Sigmoid colon (tissue), 6 donors: ENCODE measurements at regions not wholly inside any gene's neighbourhood (a gene's known extent, or its start where the extent isn't known, plus 50 kb on each side); places are given as distances from the start of the nearest gene placed in this dataset.

ENCODE experiments used
- DNase-seq: peaks from one replicate; pipeline ENCODE4 v3.0.0-alpha.2; 2019
- H3K27ac ChIP-seq, 4 donors: fragments of 200-600 bp; sonication (generic); one replicate each; pipeline ENCODE4 v1.5.1; 2016 to 2019; ENCODE audit warnings: mild to moderate bottlenecking in 1 of 4
- H3K27me3 ChIP-seq, 3 donors: fragments of 200-600 bp; sonication (generic); one replicate each; pipeline ENCODE4 v1.5.1; 2019; ENCODE audit warnings: mild to moderate bottlenecking in 1 of 3
- H3K36me3 ChIP-seq, 4 donors: fragments of 200-600 bp; sonication (generic); one replicate each; pipeline ENCODE4 v1.5.1; 2016 to 2019
- H3K4me1 ChIP-seq, 4 donors: fragments of 200-600 bp; sonication (generic); one replicate each; pipeline ENCODE4 v1.5.1; 2017 to 2019
- H3K4me3 ChIP-seq, 4 donors: fragments of 200-600 bp; sonication (generic); one replicate each; pipeline ENCODE4 v1.5.1; 2017 to 2019; ENCODE audit warnings: mild to moderate bottlenecking in 2 of 4, moderate library complexity in 1 of 4
- H3K9me3 ChIP-seq, 4 donors: fragments of 200-600 bp in 3 of 4; sonication (generic) in 3 of 4; one replicate each; pipeline versions ENCODE4 v1.5.1 to v1.6.1; 2013 to 2019
- CTCF ChIP-seq, 4 experiments: fragments of 450-650 bp in 3 of 4; fragments of 200-600 bp in 1 of 4; IDR thresholded peaks; one replicate each; pipeline ENCODE4 v1.5.1; 2016 to 2019; ENCODE audit warnings: antibody characterized with exemption in 4 of 4, mild to moderate bottlenecking in 3 of 4, moderate library complexity in 2 of 4
- EP300 ChIP-seq, 4 donors: sonication (generic); formaldehyde crosslinking; IDR thresholded peaks; one replicate each; pipeline ENCODE4 v1.6.1; 2017; ENCODE audit warnings: antibody characterized with exemption in 4 of 4
- POLR2A ChIP-seq, 2 donors: fragments of 450-650 bp; IDR thresholded peaks; one replicate each; pipeline ENCODE4 v1.6.1; 2016; ENCODE audit warnings: antibody characterized with exemption in 2 of 2, mild to moderate bottlenecking in 2 of 2, moderate library complexity in 2 of 2
- POLR2AphosphoS5 ChIP-seq, 4 donors: sonication (generic); formaldehyde crosslinking; IDR thresholded peaks; one replicate each; pipeline ENCODE4 v1.6.1; 2017; ENCODE audit warnings: antibody characterized with exemption in 4 of 4
- whole genome bisulfite sequencing, 2 donors: extraction: QIAGEN DNeasy Blood & Tissue Kit; methylation state at CpG; one replicate each; pipeline ENCODE4 v1.1.7; 2013; 5-methylcytosine and 5-hydroxymethylcytosine counted together
- intact Hi-C: fragments of 100-400 bp; cut with DNase I; formaldehyde crosslinking; loops from one replicate; pipeline ENCODE4 v1.15.1; 2023
- donor health status: healthy with polysubstance abuse.
- donor health status: healthy.

GRCh38 chr4:79088946-79089691 is 149.9 kb upstream of the PAQR3 start:
- no peak overlapping the region for H3K4me3 ChIP-seq
- TF ChIP-seq POLR2A (IDR thresholded peaks at IDR 0.05) (no peak), CTCF (IDR thresholded peaks at IDR 0.05) (no peak), POLR2AphosphoS5 (IDR thresholded peaks at IDR 0.05) (no peak), EP300 (IDR thresholded peaks at IDR 0.05) (no peak)
- H3K9me3 ChIP-seq: no peaks in the 10 kb centered on the region
- H3K36me3 ChIP-seq: no peaks in the 10 kb centered on the region
- DNase-seq: no peak
- intact Hi-C loops: loop anchor here (10.0 kb wide), 1 partner anchor 376 kb away; no protein-coding TSS in a partner anchor
- peaks cover 0 to 12% (median 3%) of the 10 kb centered on the region in 4 donors for H3K4me1 ChIP-seq
- H3K27ac ChIP-seq: no peak overlapping the region
- H3K27me3 ChIP-seq: no peaks in the 10 kb centered on the region

GRCh38 chr4:79087071-79087470 is 147.8 kb upstream of the PAQR3 start:
- no peaks in the 10 kb centered on the region for H3K27me3 ChIP-seq
- no peaks in the 10 kb centered on the region for H3K36me3 ChIP-seq
- TF ChIP-seq POLR2A (IDR thresholded peaks at IDR 0.05): no peak
- TF ChIP-seq CTCF (IDR thresholded peaks at IDR 0.05): no peak
- no peak for TF ChIP-seq POLR2AphosphoS5 (IDR thresholded peaks at IDR 0.05)
- TF ChIP-seq EP300 (IDR thresholded peaks at IDR 0.05): no peak
- H3K27ac ChIP-seq: no peak overlapping the region
- peaks cover 0 to 30% (median 9%) of the 10 kb centered on the region in 4 donors for H3K4me1 ChIP-seq
- no peak for DNase-seq
- WGBS, 2 donors: 76 to 89% methylated on average over 3 of the region's 3 CpGs
- H3K9me3 ChIP-seq: peaks cover 0 to 3% (median 0%) of the 10 kb centered on the region in 4 donors
- H3K4me3 ChIP-seq: no peak overlapping the region
- intact Hi-C loops: loop anchor here (10.0 kb wide), 1 partner anchor 378 kb away; no protein-coding TSS in a partner anchor

DNA sequence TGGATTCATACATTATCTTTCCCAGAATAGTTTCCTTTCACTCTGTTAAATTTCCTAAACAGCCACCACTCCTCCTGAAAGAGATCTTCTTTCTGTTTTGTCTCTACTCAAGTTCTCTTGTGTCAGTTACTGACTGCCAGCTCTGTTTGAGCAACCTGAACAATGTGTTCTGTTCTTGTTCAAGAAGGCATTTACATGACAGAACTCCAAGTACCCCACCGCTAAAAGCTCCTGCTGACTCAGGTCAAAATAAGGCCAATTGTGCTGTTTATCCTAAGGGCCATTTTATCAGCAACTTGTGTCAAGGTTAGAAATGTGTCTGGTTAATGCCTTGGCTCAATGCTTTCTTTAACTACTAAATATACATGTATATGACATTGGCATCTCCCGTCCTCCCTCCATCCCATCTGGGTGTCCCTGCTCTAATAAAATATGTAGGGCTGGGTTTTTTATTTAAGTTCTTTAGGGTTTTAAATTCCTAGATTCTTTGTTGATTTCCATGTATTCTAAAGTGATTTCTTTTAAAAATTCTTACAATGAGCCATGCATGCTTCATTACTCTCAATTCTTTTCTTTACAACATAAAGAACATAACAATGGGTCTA is 144.3 kb upstream of the PAQR3 start:
- 66 to 72% methylated on average over 2 of the region's 2 CpGs for WGBS, 2 donors
- peaks cover 0 to 5% (median 0%) of the 10 kb centered on the region in 4 donors for H3K9me3 ChIP-seq
- H3K27me3 ChIP-seq: no peaks in the 10 kb centered on the region
- H3K4me1 ChIP-seq: peaks cover 0 to 30% (median 9%) of the 10 kb centered on the region in 4 donors
- H3K27ac ChIP-seq: peak overlapping the region; percentile 69 to 81 (median 77)
- peak overlapping the region in 3 of 4 donors; percentile 20 to 24 (median 22) for H3K4me3 ChIP-seq
- DNase-seq: peak; percentile 84
- intact Hi-C loops: loop anchor here (2.0 to 10.0 kb wide), 3 partner anchors 29 to 954 kb away; no protein-coding TSS in a partner anchor
- H3K36me3 ChIP-seq: no peaks in the 10 kb centered on the region
- TF ChIP-seq CTCF (IDR thresholded peaks at IDR 0.05) (no peak), EP300 (IDR thresholded peaks at IDR 0.05) (peak; percentile 95 to 99 (median 98)), POLR2AphosphoS5 (IDR thresholded peaks at IDR 0.05) (peak; percentile 97 to 99 (median 99)), POLR2A (IDR thresholded peaks at IDR 0.05) (no peak)

- 72 to 82% methylated on average over 6 of the region's 6 CpGs for WGBS, 2 donors
- TF ChIP-seq CTCF (IDR thresholded peaks at IDR 0.05) (no peak), POLR2AphosphoS5 (IDR thresholded peaks at IDR 0.05) (no peak), EP300 (IDR thresholded peaks at IDR 0.05) (no peak), POLR2A (IDR thresholded peaks at IDR 0.05) (no peak)
- Histone ChIP-seq H3K27ac (peak overlapping the region; percentile 69 to 81 (median 77)), H3K9me3 (peaks cover 0 to 5% (median 0%) of the 10 kb centered on the region in 4 donors), H3K36me3 (no peaks in the 10 kb centered on the region), H3K27me3 (no peaks in the 10 kb centered on the region), H3K4me3 (peak overlapping the region in 3 of 4 donors; percentile 20 to 24 (median 22)), H3K4me1 (peaks cover 0 to 30% (median 9%) of the 10 kb centered on the region in 4 donors)
- intact Hi-C loops: loop anchor here (2.0 to 10.0 kb wide), 3 partner anchors 28 to 954 kb away; no protein-coding TSS in a partner anchor
- DNase-seq: no peak
These were observed 143.8 kb upstream of the PAQR3 start for GRCh38 chr4:79082997-79083396.
